GM19463 (cell line): ENCODE measurements at regions not wholly inside any gene's neighbourhood (a gene's known extent, or its start where the extent isn't known, plus 50 kb on each side); places are given as distances from the start of the nearest gene placed in this dataset.

Experiments
- ATAC-seq: cut with Tn5 transposase; IDR thresholded peaks from one replicate; pipeline ENCODE4 v1.9.1; 2021; ENCODE audit warnings: mild to moderate bottlenecking, moderate library complexity; ENCODE audit not compliant: unreplicated experiment

DNA sequence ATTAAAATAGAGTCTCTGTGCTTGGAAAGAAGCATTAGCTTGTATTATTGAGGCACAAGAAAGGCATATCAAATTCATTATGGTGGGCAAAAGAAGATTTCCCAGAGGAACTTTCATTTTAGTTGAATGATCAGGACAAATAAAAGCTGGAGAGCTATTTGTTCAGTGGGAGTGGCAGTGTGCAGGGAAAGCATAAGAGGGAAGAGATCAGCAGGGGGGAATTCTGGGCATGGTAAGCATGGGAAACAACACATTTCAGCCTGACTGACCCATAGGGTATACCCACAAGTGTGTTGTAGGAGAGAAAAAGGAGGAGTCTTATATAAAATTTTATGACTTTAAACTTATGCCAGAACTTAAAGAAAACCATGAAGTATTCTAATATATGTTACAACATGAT is 167.7 kb upstream of the RASA1 start:
- no peak for ATAC-seq

DNA sequence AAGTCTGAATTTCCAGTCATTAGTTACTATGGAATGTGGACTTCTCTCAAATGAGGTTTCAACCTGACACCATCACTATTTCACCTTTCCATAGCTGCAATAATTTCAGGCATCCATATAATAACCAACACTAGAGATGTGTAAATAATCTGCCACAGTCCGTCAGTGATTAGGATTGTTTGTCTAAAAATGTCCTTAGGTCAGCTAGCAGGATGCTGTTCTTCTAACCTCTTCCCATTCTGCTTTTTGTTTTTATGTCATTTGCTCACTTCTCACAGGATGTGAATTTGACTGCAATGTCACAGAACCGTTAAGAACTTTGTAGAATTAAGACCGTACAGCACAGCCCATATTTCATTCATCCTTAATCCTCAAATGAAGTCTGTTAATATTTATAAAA is 166.4 kb upstream of the RASA1 start:
- no peak for ATAC-seq

DNA sequence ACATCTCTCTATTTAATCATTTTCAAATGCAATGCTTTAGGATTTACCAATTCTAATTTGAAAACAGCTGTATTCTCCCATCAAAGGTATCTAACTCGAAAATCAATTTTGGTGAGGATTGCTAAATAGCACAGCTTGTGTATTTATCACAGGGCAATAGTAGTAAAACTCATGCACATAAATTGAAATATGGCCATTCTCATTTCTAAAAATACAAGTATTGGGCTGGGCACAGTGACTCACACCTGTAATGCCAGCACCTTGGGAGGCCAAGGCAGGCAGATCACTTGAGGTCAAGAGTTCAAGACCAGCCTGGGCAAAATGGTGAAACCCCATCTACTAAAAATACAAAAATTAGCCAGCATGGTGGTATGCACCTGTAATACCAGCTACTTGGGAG is 164.8 kb upstream of the RASA1 start:
- ATAC-seq: no peak

DNA sequence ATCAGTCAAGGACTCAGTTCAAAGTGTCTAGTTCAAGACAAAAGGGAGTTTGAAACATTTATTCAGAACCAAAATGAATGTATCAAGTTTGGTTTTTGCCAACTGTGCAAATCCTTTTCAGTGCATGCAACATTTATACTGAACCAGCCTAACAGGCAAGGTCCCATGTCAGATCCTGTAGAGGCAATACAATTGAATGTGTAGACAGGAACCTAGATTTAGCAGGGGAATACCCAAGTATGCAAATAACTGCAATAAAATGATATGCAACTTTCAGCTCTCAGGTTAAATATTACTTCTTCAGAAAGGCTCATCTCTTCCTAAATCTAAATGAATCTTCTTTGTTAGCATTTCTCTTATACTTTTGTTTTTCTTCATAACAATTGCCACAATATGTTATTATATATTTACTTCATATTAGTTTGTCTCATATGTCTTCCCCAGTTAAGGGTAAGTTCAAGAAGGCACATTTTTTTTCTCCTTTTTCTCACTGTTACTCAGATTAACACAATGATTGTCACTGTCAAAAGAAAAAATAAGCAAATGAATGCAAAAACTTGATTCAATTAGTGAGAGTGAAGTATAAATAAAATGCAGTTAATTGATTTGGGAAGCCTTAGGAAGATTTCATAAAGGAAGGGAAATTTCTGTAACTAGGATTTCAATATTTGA is 163.9 kb upstream of the RASA1 start:
- peak; percentile 73 for ATAC-seq

DNA sequence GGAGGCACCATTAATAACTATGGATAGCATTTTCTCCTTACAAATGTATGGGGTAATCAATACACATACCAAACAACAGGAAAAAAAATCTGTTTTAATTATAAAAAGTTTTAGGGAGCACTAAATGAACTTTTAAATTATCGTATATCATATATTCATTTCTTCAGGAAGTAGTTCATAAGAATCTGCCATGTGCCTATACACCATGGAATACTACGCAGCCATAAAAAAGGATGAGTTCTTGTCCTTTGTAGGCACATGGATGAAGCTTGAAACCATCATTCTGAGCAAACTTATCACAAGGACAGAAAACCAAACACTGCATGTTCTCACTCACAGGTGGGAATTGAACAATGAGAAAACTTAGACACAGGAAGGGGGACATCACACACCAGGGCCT is 162.1 kb upstream of the RASA1 start:
- no peak for ATAC-seq

DNA sequence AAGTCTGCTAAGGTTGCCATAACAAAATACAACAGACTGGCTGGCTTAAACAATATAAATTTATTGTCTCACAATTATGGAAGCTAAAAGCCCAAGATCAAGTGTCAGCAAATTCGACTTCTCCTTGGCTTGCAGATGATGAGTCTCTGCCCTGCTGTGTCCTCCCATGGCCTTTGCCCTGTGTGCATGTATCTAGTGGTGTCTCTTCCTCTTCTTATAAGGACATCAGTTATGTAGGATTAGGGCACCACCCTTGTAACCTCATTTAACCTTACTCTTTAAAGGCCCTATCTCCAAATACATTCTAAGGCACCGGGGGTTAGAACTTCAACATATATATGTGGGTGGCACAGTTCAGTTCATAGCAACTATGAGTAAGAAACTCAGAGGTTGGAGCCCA is 157.9 kb upstream of the RASA1 start:
- ATAC-seq: no peak

DNA sequence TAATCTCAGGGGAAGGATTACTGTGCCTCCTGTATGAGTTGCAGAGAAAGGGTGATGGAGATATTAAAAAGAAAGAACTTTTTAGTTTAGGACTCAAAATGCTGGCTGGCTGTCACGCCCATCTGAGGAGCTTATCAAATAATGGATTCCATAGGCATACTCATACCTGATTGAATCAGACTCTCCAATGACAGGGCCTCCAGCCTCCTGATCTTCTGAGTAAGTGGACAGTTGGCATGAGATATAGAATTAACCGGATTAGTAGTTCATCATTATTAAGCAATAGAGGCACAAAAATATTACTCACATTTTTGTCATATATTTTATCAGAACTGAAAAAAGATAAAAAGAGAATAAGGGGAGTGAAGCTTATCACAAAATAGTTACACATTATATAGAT is 157.0 kb upstream of the RASA1 start:
- ATAC-seq: no peak

DNA sequence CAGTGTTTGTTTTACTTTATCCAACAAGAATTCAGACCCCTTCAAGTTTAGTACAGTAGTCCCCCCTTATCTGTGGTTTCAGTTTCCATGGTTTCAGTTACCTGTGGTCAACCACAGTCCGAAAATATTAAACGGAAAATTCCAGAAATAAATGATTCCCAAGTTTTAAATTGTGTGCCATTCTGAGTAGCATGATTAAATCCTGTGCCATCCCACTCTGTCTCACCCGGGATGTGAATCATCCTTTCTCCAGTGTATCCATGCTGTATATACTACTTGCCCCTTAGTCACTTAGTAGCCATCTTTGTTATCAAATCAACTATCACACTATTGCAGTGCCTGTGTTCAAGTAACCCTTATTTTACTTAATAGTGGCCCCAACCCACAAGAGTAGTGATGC is 153.8 kb upstream of the RASA1 start:
- ATAC-seq: no peak

DNA sequence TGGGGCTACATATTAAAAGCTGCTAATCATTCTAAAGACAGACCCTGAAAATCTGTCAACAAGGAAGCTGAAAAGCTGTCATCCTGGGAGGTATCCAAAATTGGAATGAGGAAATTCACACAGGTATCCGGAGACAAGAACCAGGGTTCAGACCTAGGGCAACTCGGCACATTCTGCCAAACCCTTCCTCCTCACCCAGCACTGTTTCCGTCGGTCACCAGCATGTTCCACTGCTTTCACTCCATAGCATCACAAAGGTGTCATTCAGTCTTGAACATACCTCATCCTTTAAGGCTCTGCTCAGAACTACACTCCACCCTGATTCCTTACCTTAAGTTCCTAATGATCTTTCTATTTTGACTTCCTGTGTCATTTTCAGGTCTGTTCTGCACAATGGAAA is 153.1 kb upstream of the RASA1 start:
- ATAC-seq: no peak

DNA sequence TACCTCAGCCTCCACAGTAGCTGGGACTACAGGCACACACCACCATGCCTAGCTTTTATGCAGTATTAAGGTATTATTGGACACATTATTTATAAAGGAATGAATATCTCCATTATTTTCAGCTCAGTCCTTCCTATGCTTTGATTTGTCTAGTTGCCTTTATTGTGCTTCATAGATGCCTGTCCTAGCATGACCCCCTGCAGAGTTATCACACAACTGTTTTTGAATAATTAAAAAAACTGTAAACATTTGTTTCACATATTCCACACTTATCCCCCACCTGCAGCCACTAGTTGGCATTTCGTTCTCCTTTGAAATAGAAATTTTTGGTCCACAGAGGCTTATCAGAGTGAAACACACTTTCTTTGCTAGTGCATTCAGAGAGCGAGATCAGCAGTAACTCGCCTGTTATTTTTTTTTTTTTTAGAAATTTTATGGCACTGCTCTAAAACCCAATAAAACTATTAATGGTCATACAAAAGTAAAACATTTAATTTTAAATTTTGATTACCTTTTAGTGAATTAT is 151.8 kb upstream of the RASA1 start:
- ATAC-seq: no peak

DNA sequence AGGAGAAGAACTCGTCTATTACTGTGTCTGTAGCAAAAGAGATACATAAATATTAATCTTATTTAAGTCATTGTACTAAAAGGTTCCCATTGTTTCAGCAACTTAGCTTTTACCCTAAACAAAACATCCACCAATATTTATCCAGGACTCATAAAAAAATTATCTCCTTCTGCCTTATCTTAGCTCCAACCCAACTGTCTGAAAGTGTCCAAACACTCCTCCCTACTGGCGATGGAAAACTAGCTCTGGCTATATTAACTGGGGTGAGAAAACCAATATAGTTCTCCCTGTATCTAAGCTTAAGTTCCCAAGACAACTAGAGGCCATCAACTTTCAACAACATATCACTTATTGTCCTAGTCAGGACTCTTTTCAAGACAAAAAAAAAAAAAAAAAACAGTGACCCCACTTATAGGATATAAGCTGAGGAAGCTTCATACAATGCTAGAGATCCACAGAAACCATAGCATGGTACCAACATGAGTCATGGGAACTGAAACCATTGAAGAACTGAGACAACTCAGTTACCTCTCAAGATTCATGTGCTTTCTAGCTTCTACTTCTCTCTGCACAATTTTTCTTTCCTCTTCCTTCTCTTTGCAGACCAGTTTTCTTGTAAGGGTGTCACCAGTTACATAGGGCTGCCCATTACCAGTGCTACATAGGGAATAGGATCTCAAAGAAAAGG is 150.7 kb upstream of the RASA1 start:
- ATAC-seq: peak; percentile 78

DNA sequence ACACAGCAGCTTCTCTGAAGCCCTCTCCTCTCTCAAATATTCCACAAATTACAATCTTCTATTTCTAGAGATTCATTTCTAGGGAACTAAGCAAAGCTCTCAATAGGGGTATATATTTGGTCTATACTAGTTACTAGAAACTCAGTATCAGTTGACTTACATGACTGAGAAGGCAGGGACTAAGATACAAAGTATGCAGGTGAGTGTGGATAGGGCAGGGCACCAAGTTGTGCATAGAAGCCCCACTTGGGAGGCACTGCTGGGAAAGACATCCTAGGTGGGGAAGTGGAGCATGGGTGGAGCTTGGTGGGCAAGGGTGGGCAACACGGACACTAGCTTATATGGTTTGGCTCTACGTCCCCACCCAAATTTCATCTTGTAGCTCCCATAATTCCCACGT is 148.1 kb upstream of the RASA1 start:
- no peak for ATAC-seq

DNA sequence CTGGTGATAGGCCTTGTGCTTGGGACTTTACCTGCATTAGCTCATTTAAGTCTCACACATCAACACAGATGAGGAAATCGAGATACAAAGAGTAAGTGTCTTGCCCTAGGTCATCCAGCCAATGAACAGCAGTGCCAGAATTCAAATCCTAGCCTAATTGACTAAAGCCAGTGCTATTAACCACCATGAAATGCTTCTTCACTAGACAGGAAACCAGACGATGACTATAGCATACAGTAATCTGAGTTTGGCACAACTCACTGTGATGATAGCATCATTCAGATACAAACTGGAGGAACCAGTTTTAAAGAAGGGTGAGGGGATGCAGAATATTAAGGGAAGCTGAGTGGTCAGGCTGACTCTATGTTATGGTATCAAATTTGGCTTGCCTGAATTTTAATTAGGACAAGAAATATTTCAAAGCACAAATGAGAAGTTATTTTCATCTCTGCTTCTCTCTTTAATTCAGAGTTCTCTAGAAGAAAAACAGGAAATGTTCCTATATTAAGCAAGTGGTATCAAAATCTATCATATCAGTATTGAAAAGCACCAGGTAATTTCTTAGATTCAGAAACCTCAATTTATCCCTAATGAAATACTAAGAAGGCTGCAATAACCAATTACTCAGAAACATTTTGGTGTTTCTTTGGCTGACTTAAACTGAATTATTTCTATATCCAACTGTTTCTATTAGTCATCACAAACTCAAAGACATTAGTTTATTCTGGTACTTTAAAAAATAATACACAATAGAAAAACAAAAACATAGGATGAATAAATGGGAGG is 147.0 kb upstream of the RASA1 start:
- ATAC-seq: peak; percentile 22

DNA sequence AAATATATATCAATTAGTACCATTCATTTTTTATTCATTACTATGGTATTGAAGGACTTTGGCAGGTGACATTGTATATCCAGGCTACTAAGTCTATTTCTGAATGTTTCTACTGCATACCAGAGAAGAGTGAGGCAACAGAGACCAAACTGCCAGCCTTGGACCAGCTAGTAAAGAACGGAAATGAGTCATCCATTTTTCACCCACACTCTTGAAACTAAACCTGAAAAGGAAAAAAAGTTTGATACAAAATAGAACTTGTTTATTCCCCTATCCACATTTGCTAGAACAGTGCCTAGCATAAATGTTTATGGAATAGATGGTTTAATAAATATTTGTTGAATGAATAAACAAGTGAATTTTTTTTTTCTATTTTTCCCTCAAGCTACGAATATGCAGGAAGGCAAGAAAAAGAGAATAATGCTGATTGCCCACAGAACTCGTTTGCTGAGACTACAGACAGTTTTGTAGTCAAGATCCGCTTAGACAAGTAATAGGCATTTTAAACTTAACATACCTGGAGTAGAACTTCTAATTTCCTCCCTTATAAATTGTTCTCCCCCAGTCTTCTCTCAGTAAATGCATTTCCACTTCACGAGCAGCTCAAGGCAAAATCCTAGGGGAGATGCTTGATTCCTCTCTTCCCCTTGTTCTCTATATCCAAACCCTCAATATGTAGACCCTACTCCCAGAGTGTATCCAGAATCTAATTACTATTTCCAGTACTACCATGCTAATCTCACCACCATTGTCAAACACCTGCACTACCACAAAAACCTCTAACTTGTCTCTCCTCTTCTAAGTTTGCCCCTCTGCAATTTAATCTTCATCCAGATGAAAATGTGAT is 146.2 kb upstream of the RASA1 start:
- ATAC-seq: peak; percentile 72

DNA sequence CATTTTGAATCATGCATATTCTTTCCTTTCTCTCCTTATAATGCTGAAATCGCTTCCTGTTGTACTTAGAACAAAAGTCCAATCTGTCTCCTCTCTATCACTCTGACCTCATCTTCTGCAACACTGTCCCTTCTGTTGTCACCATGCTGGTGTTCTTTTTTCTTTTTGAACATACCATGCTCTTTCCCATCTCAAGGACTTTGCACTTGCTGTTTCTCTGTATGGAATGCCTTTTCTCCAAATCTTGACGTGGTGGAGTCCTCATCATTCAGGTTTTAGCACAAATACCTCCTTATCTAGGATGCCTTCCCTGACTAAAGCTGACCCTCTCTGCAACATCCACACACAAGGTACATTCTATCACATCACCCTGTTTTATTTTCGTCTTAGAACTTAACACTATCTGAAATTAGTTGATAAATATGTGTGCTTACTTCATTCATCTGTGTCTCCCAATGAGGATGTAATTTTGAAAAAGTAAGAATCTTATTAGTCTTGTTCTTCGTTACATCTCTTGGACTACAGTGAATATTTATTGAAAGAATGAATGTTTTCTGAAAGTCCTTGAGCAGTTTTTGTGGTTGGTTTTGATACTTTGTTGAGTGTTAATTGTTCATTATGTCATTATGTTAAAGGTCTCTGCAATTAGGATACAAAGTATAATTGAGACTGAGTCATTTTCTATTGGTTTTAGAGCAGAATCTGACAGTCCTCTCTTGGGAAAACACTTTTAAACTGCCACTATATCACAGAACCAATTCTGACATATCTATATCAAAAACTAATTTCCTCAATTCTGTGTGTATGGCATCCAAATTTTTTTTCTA is 145.3 kb upstream of the RASA1 start:
- no peak for ATAC-seq

DNA sequence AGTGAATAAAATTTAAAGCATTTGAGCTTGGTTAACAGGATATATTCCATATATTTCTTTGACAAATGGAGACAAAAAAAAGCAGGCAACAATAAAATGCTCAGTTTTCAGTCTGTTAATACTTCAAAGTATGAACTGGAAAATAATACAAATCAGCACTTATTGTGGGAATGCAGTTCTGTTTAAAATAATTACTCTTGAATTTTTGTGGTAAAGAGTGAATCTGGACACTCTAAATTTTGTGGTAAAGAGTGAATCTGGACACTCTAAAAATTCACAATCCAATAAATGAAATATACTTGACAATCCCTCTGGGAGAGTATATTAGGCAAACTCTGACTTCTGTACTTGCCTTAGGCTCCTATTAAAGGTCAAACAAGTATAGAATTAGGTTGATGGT is 141.9 kb upstream of the RASA1 start:
- ATAC-seq: no peak

DNA sequence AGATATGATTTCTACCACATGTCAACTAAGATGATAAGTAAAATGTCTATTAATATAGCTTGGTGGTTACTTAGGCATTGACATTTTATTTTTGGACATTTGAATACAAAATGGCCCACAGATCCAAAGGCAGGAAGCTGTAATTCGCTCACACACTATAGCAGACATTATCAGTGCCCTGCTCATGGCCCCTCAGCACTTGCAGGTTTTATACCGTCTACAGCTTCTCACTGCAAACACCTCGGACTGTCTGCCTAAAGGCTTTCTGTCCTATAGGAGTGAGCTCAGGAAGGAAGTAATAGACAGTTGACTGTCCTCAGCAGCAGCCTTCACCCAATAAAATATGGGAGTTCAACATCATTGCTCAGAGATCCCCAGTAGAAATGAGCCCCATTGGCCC is 140.8 kb upstream of the RASA1 start:
- no peak for ATAC-seq

DNA sequence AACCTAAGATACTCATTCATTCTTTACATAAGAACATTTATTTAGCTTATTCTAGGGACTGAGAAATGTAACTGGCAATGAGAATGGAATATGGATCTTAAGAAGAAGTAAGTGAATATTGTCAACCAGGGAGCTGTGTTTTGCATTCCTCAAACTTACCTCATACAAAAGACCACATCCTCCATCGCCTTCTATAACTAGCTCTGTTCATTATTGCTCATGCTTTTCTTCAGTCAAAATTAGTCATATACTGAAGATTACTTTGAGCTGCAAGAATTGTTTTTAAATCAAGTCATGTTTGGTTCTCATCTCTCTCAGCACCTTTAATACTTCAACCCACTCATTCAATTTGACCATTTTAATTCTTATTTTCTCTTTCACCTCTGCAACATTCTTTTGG is 140.3 kb upstream of the RASA1 start:
- ATAC-seq: no peak

DNA sequence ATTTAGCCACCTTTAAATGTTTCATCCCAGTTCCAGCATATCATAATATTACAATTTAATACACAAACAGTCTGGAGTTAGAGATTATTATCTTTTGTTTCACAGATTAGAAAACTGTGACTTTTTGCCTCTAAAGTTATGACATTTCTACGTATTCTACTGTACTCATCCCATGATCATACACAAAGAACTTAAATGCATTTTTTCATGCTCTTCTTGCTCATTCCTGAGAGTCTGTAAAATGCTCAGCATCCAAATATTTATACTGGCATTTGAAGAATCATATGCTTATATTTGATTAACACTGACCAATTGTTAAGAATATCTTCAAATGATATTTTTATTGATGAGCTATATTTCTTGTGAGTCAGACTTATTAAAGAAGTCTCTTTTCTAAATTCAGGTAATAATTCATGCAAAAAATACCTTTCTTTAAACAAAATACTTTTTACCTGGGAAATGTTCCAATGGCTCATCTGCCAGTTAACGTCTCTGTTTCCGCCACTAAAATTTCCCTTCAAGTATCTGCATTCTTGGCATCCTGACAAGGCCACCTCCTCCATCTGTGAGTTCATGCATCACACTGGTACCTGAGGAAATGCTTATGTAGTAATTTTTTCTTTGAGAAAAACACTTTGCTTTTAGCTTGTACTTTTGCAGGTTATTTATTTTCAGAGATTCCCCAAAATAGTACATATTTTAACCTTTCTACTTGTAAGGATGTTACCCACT is 139.6 kb upstream of the RASA1 start:
- no peak for ATAC-seq
